ENCODE measurements at regions not wholly inside any gene's neighbourhood (a gene's known extent, or its start where the extent isn't known, plus 50 kb on each side); places are given as distances from the start of the nearest gene placed in this dataset.

DNA sequence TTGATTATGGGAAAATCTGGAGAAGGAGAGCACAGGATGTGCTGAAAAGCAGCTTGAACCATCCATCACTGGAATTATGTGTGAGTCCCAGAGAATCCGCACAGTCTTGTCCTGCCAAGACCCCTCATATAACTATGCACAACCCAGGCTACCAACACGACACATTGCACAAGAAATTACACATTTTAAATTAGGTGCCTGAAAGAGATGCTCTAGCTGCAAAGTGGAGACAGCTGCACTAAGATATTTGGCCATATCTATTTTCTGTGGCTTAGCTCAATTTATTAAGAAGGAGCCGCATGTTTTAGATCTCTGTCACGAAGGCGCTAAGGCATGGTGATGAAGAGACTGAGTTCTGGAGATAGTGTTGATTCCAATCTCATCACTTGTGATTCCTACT lies 1308.4 kb downstream of the CDH8 start:
- TF ChIP-seq, protein P1, sequence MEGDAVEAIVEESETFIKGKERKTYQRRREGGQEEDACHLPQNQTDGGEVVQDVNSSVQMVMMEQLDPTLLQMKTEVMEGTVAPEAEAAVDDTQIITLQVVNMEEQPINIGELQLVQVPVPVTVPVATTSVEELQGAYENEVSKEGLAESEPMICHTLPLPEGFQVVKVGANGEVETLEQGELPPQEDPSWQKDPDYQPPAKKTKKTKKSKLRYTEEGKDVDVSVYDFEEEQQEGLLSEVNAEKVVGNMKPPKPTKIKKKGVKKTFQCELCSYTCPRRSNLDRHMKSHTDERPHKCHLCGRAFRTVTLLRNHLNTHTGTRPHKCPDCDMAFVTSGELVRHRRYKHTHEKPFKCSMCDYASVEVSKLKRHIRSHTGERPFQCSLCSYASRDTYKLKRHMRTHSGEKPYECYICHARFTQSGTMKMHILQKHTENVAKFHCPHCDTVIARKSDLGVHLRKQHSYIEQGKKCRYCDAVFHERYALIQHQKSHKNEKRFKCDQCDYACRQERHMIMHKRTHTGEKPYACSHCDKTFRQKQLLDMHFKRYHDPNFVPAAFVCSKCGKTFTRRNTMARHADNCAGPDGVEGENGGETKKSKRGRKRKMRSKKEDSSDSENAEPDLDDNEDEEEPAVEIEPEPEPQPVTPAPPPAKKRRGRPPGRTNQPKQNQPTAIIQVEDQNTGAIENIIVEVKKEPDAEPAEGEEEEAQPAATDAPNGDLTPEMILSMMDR (IDR thresholded peaks at IDR 0.05; ENCODE audit: insufficient read depth, low read depth, low read length): no peak
- no peak for DNase-seq (ENCODE audit: low read depth)
- Histone ChIP-seq H3K4me3 (ENCODE audit: low read depth, low read length) (no peak overlapping the region), H3K36me3 (ENCODE audit: control insufficient read depth, insufficient read depth, low read length) (no peaks in the 10 kb centered on the region), H3K27me3 (ENCODE audit: control insufficient read depth, insufficient read depth, low read length) (no peaks in the 10 kb centered on the region)
- ChIA-PET CTCF (no interaction called here), POLR2A (no interaction called here)

DNA sequence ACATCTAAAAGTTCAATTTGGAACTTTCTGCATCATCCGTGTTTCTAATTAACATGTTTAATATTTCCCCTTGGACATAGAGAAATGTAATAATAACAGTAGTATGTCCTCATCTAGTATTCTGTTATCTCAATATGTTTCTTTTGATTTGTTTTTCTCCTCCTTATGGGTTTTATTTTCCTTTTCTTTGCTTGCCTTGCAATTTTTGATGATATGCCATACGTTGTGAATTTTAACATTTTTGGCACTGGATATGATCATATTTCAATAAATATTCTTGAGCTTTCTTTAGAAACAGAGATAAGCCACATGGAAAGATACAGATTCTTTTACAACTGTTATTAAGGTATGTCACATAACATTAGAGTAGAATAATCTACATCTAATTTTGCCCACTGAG lies 1316.2 kb downstream of the CDH8 start:
- ChIA-PET POLR2A (no interaction called here), CTCF (no interaction called here)
- Histone ChIP-seq H3K27me3 (ENCODE audit: control insufficient read depth, insufficient read depth, low read length) (no peaks in the 10 kb centered on the region), H3K4me3 (ENCODE audit: low read depth, low read length) (no peak overlapping the region), H3K36me3 (ENCODE audit: control insufficient read depth, insufficient read depth, low read length) (no peaks in the 10 kb centered on the region)
- DNase-seq (ENCODE audit: low read depth): no peak
- TF ChIP-seq, protein P1 (IDR thresholded peaks at IDR 0.05; ENCODE audit: insufficient read depth, low read depth, low read length): no peak

DNA sequence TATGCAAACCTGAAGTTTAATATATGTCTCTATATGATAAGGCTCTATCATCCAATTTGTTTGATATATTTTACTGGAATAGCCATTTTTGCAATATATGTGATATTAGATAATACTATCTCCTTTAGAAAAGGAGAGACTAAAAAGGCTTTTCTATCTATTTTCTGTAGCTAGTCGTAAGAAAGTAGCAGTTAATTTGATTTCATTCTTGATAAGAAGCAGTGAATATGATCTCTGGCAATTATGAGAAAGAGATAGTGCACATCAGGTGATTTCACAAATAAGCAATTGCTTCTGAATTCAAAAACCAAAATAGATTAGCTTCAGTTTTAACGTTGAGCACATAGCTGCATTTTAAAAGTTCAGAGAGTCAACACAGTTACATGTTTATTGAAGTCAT lies 1318.4 kb downstream of the CDH8 start:
- DNase-seq (ENCODE audit: low read depth): no peak
- no peaks in the 10 kb centered on the region for H3K36me3 ChIP-seq (ENCODE audit: control insufficient read depth, insufficient read depth, low read length)

DNA sequence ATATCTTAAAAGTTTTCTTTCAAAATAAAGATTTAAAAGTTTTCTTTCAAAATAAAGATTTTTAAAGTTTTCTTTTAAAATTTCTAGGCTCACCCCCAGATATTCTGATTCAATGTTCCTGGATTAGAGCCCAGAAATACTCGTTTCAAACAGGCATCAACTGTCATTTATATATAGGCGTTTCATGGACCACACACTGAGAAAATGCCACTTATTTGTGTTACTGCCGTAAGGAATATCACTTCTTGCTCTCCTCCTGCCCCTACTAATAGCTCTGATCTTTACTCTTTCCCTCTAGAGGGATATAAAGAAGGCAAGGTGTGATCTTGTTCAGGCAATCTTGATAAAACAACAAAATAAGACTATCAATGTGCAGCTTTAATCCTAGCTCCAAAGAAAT lies 1324.1 kb downstream of the CDH8 start:
- ChIA-PET CTCF (no interaction called here), POLR2A (no interaction called here)
- H3K36me3 ChIP-seq (ENCODE audit: control insufficient read depth, insufficient read depth, low read length): no peaks in the 10 kb centered on the region
- no peaks in the 10 kb centered on the region for H3K27me3 ChIP-seq (ENCODE audit: control insufficient read depth, insufficient read depth, low read length)
- DNase-seq (ENCODE audit: low read depth): no peak
- TF ChIP-seq, protein P1 (IDR thresholded peaks at IDR 0.05; ENCODE audit: insufficient read depth, low read depth, low read length): no peak
- H3K4me3 ChIP-seq (ENCODE audit: low read depth, low read length): no peak overlapping the region

More for the DNA sequence above, 1318.4 kb downstream of the CDH8 start:
- no peak overlapping the region for H3K4me3 ChIP-seq (ENCODE audit: low read depth, low read length)
- POLR2A ChIA-PET: no interaction called here
- CTCF ChIA-PET: no interaction called here
- TF ChIP-seq, protein P1 (IDR thresholded peaks at IDR 0.05; ENCODE audit: insufficient read depth, low read depth, low read length): no peak
- no peaks in the 10 kb centered on the region for H3K27me3 ChIP-seq (ENCODE audit: control insufficient read depth, insufficient read depth, low read length)

DNA sequence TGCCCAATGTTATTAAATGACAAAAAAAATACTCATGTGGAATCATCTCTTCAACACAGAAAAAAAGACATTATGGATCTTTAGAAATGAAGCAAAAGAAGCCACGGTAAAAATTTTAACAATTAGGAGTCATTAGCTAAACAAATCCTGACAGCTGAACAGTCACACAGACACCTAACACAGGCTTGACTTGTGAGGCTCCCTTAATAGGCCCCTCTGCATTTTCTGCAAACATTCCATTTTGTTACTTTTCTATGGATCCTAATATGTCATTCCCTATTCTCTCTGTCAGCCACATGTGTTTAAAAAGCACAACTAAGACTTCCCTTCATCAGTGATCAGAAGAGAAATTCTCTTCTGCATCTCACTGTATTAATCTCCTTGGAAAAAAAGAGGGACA lies 1331.5 kb downstream of the CDH8 start:
- no peaks in the 10 kb centered on the region for H3K27me3 ChIP-seq (ENCODE audit: control insufficient read depth, insufficient read depth, low read length)
- no peak overlapping the region for H3K4me3 ChIP-seq (ENCODE audit: low read depth, low read length)
- ChIA-PET CTCF (no interaction called here), POLR2A (no interaction called here)
- H3K36me3 ChIP-seq (ENCODE audit: control insufficient read depth, insufficient read depth, low read length): no peaks in the 10 kb centered on the region
- TF ChIP-seq, protein P1 (IDR thresholded peaks at IDR 0.05; ENCODE audit: insufficient read depth, low read depth, low read length): no peak
- DNase-seq (ENCODE audit: low read depth): no peak

All from BJ (cell line).